NK-92 treated with Interleukin-12 subunit alpha and Interleukin-12 subunit beta, amount 100 ng/mL, for 24 hours (cell line): ENCODE measurements at regions not wholly inside any gene's neighbourhood (a gene's known extent, or its start where the extent isn't known, plus 50 kb on each side); places are given as distances from the start of the nearest gene placed in this dataset.

Experiments
- DNase-seq: peaks from one replicate; lab custom pipeline; 2025; lab: John Stamatoyannopoulos, UW

DNA sequence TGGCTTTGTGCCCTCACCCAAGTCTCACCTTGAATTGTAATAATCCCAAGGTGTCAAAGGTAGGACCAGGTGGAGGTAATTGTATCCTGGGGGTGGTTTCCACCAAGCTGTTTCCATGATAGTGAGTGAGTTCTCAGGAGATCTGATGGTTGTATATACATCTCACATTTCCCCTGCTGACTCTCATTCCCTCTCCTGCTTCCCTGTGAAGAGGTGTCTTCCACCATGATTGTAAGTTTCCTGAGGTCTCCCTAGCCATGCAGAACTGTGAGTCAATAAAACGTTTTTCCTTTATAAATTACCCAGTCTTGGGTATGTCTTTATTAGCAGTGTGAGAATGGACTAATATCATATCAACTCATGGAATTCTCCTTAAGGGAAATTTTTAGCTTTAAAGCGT lies 302.6 kb downstream of the LIG4 start:
- no peak for DNase-seq

DNA sequence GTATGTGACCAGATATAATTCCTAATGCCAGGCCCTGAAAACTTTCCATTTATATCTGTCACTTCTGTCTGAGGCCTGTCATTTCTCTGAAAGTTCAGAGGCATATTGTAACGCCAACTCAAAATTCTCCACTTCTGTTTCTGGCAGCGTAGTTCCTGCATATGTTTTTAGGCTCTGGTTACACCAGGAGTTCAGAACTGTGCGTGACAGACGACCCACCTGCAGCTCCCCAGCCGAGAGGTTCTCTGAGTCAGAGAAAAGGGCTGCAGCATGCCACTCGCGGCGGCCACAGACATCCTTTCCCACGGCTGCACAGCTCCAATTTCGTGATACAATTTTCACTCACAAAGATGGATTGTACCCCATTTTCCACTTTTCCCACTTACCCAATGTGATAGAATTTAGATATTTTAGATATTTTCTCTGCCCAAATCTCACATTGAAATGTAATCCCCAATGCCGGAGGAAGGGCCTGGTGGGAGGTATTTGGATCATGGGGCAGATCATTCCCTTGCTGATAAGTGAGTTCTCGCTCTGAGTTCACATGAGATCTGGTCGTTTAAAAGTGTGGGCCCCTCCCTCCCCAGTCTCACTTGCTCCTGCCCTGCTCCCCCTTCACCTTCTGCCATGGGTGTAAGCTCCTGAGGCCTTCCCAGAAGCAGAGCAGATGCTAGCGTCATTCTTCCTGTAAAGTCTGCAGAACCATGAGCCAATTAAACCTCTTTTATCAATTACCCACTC lies 308.1 kb downstream of the LIG4 start:
- DNase-seq = no peak

DNA sequence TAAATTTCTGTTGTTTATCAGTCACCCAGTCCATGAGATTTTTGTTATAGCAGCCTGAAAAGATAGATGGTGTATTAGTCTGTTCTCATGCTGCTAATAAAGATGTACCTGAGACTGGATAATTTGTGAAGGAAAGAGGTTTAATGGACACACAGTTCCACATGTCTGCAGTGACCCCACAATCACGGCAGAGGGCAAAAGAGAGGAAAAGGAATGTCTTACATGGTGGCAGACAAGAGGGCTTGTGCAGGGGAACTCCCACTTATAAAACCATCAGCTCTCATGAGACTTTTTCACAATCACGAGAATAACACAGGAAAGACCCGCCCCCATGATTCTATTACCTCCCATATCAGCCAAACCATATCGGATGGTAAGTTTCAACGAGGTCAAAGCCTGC lies 309.2 kb downstream of the LIG4 start:
- DNase-seq = no peak

DNA sequence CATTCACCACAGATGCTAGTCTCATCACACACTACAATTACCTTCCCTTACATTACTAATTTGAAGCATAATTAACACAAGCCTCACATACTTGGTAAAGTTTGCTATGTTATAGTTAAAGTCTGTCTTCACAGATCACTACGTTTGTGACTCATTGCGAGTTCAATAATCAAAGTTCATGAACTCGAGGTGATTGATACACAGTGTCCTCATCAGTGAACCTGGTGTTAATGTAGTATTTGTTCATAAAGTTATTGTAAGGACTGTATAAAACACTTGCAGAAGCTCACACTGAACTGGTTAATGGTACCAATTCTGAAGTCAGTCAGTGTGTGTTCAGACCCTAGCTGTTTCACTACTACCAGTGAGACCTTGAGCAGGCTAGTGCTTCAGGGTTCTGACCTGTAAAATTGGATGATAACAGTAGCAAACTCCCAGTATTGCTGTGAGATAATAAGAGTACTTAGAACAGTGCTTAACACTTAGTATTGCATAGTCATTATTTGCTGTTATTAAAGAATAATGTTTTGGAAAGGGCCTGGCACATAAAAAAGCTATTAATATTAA lies 313.3 kb downstream of the LIG4 start:
- DNase-seq = no peak

DNA sequence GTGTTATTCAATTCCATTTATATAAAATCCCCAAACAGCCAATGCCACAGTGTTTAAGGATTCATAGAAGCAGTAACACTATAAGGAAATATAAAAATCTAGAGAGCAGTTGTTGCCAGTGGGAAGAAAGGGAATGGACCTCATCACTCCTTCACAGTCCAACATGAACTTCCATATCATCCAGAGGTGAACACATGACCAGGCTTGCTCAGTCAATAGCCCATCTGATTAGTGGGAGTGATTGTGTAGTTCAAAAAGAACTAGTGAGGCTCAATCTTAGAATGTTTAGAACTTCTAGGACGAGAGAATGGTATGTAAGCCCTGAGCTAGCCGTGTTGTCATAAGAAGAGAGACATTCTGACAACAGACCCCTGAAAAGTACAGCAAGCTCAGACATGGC lies 314.1 kb downstream of the LIG4 start:
- no peak for DNase-seq

DNA sequence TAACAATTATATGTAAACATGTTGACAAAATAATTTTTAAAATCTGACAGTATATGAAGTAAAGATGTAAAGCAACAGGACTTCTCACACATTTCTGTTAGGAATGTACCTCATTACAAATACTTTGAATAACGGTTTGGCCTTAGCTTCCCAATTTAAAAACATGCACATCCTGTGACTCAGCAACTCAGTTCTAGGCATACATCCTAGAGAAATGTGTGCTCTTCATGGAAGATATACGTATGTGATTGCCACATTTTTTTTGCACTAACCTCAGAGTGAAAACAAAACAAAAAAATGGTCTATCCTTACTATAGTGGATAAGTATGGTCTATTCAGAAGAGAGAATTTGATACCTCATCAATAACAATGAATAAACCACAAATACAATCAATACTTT lies 314.6 kb downstream of the LIG4 start:
- no peak for DNase-seq

DNA sequence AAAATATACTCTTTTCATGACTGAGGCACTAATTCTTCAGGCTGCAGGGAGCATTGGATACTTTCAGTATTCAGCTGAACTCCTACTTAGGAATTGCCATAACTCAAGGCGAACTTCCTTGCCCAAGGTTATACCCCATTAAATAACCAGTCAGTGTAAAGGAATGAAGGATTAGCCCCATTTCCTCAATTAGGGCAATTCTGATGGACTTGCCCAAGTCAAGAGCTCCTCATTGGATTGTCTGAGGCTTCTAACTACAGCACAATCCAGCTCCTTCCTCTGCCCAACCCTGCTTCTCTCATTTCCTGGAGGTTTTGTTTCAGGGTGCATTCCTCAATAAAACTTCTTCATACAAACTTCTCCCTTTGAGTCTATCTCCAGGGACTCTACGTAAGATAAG lies 329.2 kb downstream of the LIG4 start:
- DNase-seq = no peak

DNA sequence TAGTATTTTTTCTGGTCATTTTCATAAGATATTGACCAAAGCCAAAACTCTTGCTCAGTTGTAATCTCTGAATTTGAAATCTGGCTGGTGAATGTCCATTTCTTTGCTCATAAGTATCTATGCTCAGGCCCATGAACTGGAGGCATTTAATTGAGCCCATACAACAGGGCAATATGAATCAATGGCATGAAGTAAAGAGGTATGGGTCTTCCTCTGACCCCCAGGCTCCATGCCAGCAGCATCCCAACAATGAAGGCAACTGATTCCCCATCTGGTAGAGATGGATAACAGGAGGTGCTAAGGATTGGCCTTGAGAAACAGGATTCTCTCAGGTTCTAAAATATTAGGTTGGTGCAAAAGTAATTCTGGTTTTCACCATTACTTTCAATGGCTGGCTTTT lies 330.8 kb downstream of the LIG4 start:
- no peak for DNase-seq

DNA sequence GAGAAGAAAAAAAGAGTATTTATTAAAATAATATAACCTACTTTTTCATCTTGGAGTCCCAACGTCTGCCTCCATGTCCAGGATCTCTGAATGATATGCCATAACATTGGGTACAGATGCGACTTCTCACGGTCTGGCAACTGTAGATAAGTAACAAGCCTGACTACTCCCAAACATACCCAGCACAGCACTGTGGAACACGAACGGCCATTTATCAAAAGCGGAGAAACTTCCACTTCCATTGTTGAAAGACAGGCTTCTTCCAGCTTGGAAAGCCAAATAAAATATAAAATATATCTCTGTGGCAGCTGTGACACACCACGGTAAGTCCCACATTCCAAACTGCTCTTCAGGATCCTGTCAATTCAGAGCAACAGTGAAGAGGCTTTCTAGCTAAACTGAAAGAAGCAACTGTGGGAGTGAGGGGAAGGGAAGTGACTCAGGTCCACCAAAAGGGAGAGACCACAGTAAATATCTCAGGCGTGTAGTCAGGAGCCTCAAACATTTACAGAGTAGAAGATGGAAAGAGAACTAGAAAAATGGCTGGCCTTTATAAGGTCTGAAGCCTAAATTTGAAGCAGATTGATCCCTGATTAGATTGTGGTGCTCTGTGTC lies 331.7 kb downstream of the LIG4 start:
- no peak for DNase-seq

DNA sequence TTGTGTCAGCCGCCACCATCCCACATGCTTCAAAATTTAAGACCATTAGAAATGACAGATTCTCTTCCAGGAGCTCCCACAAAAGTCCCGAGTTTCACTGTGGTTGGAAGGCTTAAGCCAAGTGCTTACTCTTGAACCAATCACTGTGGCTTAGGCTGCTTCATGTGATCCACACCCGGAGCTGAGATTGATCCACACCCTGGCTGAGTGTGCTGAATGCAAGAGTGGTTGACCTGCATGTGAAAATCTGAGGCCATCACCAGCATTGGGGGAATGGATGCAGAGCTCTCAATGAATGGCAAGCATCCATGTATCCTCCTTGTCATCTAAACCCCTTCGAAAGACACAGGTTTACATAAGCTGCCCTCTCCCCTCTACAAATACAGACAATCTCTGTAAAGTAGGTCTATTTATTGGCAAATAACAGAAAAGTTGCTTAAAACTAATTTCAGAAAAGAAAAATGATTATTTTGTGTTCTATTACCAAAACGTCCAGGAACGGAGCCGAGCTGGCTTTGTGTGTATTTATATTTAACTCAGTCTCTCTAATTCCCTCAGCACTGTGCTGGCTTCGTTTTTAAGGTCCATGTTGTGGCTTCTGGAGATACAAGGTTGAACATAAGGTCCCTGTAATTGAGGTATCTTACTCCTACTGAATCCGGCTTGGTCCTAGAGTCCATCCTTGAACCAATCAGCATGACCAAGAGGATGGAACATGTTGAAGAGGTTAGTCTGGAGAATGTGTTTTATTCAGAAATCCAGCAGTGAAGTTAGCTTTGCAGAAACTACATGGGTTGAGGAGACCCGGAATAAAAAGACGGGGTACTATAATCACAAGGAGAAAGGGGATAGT lies 332.4 kb downstream of the LIG4 start:
- no peak for DNase-seq

DNA sequence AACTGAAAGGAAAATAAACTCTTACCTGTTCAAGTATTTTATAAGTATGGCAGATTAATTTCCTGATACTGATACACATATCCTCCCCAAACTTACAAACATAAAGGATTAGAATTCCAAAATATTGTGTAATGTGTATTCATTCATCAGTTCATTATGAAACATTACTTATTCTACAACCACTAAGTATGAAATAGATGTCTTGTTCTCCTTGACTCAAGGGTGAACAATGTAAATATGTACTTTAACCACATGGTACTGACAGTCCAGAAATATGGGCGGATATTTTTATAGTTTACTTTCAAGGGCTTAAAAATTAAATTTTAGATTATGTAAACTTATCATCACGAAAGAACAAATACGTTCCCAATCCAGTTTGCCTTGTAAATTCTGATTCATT lies 334.0 kb downstream of the LIG4 start:
- DNase-seq = no peak

DNA sequence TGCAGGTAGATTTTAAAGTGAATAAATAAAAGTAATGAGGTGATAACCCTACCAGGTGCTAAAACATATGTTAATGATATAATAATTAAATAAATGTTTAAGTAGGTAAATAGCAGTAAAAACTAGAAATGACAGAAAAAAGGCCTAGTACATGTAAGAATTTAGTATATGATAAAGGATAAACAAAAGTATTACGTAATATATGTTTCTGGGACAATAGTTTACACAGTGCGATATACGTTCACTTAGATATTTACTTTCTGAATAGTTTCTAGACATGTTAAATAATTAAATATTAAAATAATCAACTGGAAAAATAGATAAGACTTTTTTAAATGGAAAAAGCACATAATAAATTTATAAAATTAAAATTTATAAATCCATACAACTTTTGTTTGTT lies 340.9 kb downstream of the LIG4 start:
- no peak for DNase-seq

DNA sequence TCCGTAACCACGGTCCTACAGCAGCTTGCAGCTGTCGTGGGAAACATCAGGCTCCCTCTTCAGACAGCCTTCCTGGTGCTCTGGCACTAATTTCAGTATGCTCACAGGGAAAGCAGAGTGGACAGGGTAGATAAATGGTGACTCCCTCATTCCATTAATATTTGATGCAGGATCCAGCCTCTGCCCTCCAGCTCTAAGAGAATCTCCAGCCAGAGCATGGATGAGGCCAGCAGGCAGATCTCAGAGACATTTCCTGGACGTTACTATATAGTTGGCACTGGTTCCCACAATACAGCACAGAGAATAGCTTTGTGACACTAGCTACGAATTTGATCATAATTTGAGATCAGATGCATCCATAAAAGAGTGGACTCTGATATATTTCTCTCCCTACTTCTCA lies 341.4 kb downstream of the LIG4 start:
- DNase-seq = no peak

DNA sequence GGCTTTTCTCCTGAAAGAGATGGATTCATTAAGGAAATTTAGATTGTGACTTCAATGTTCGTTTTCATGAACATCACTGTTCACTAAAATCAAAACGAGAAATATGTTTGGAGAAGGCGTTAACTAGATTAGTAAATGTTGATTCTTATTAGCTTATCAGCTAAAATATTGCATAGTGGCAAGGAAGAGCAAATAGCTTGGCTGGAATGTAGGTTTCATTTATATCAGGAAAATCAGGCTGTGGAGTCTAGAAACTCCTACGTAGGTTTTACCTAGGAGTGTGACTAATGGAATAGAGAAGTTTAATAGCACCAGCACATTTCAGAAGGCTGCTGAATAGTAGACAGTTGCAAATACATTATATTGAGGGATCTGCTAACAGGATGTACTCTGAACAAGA lies 344.9 kb downstream of the LIG4 start:
- no peak for DNase-seq

DNA sequence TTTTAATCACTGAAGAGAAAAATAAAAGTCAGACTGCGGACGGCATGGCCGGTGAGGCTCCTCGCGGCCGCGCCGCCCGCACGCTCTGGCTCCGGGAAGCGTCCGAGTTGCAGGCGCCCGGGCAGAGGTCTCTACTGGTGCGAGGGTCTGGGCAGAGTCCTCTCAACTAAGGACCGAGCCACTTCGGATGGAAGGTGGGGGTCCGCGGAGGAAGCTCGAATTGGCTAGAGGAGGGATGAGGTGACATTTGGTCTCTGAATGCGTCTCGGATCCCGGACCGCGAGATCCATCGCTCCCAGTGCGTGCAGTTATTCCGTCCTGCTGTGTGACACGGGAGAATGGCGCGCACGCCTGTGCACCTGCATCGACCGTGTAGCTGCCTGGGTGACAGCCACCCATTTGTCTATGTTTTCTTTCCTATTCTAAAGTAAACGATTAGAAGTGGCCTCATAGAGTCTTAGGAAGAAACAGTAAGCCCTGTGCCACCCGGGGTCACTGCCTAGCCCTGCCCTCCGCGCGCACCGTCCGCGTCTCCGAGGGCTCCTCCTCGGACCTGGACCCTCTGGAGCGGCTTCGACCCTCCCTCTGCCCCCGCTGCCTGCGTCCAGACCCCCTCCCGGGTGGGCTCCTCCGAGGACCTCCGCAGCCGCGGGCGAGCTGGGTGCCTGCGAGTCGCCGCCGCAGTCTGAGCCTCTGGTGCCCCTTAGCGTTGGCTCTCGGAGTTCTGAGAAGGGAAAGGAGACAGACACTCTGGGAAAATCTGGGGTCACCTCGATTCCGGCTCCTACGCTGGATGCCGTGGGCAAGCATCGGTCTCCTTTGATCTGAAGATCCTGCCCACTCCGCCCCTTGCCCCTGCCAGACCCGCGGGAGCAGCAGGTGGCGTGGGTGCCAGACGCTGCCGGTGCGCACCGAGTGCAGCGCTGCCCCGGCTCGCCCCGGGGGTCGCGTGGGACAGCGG lies 347.4 kb downstream of the LIG4 start:
- DNase-seq = no peak

DNA sequence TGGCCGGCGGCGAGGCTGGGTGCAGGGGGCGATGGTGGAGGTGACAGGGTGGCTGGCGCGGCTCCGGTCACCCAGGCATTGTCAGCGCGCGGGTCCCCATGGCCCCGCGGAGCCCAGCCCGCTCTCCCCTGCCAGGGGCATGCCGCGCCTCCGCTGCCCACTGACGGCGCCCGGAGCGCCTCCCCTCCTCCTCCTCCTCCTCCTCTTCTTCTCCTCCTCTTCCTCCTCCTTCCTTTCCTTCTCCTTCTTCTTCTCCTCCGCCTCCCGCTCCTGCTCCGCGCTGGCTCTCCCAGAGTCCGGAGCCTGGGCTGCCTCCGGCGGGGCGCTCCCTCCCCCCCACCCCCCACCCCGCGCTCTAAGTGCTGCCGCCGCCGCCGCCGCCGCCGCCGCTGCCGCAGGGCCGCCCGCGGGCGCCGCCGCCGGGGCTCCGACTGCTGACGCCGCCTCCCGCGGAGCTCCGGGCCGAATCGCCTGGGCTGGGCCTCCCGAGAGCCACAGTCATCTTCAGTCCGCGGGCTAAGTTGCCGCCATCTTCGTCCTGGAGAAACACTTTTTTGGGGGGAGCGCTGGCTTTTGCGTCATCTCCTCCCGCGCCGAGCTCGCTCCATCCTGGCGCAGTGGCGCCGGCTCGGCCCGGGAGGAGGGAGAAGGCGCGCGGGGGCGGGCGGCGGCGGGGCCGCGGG lies 348.3 kb downstream of the LIG4 start:
- no peak for DNase-seq

DNA sequence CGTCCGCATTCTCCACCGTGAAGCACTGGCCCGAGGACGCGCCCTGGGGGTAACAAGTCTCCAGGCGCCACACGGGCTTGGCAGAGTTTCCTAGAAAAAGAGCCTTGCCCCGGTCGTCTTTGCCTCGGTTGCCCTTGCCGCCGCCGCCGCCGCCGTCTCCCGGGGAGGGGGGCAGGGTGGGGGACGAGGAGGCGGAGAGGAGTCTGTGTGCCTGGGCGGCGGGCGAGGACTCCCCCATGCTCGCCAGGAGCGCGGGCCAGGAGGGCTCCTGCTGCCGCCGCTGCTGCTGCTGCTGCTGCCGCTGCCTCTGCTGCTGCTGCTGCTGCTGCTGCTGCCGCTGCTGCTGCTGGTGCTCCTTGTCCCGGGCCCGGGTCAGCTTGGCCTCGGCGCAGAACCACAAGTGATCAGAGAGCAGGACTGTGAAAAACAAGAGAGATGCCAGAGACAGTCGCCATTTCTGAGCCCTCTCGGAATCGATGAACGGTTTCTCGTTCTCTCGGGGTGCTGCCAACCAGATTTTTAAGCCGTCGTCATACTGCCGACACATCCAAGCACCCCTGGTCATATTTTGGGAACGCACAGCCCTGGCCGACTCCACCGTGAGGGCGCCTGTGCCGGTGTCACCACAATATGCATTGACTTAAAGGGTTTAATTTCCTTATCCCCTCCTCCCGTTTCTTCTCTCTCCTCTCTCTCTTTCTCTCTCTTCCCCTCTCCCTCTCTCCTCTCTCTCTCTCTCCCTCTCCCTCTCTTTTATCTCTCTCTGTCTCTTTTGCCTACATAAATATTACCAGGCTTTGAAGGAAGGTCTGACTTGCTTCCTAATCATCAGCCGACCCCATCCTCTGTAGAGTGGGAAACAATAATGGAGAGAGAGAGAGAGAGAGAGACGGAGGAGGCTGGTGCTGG lies 349.1 kb downstream of the LIG4 start:
- no peak for DNase-seq

DNA sequence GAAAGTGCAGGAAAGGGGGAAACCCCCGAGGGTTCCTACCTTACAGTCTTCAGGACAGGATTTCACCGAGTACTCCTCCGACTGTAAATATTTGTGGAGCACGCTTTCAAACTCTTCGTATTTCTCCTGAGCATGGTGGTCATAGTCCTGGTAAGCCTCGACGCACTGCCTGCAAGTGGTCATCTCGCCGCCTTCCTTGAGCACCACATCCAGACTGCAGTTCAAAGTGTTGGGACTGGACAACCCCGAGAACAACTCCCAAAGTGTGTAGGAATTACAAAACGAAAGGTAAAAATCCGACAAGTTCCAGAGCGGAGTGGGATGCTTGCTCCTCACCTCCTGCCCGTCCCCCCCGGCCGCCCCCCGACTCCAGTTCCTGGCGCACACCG lies 349.7 kb downstream of the LIG4 start:
- DNase-seq = no peak

DNA sequence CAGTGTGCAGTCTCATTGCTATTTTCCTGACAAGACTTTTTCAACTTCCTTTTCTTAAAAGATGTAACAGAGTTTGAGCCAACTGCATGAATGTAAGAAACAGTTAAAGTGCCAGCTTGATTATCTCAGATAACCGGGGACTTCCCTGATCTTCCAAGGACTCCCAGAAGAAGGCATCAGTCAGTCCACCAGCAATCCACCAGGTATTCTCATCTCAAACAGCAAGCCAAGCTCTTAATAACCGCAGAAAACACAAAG lies 350.1 kb downstream of the LIG4 start:
- no peak for DNase-seq

DNA sequence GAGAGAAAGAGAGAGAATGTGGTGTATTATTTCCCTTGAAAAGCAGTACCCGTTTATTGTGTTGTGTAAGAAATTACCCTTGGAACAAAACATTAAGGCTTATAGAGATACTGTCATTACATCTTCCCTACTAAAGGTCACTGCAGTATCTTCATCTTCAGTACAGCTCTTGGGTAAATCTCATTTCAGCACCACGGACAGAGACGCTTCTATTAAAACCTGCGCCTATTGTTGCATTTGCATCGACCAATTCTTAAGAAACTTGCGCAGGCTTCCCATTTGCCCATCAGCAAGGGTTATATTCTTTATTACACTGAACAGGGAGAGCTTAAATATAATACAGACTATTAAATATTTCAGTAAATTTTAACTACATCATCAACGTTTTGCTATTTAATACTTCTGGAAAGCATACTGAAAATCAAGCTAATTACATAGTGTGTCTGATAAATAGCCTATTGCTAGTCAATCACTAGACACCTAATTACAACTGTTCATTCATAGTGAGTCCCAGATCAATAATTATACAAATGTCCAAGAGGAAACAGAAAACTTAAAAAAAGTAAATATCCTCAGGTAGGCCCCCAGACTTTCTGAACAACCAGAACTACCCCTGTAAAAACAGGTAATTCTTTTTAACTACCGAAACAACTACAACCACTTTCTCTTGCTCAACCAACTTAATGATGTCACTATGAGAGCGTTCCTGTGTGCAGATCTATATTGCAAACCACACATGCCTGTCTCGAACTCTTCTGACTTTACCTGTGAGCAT lies 350.6 kb downstream of the LIG4 start:
- DNase-seq = no peak
